H1 (cell line): ENCODE measurements at regions not wholly inside any gene's neighbourhood (a gene's known extent, or its start where the extent isn't known, plus 50 kb on each side); places are given as distances from the start of the nearest gene placed in this dataset.

Experiments used
- CTCF ChIA-PET: fragments of 300-600 bp; sonication (Branson Sonifier 250); formaldehyde crosslinking; loops from one replicate; lab custom pipeline; 2021; ENCODE audit not compliant: partially characterized antibody; lab: Charles Lee
- POLR2A ChIA-PET: fragments of 300-600 bp; sonication (Branson Sonifier 250); formaldehyde crosslinking; loops from one replicate; lab custom pipeline; 2021; ENCODE audit warnings: inconsistent platforms; ENCODE audit not compliant: partially characterized antibody; lab: Charles Lee
- DNase-seq, 2 experiments: peaks; one replicate each; pipeline versions ENCODE4 v3.0.0 to v3.0.0-alpha.2; 2010 to 2022; ENCODE audit warnings: low spot score in 2 of 2, low read depth in 1 of 2, mixed read lengths in 1 of 2
- FAIRE-seq: peaks from 2 replicates; lab custom pipeline; 2011; peaks lifted over from hg19 to GRCh38; lab: Jason Lieb, UNC
- H2AFZ ChIP-seq: 2 replicates; pipeline ENCODE4 v1.8.1; 2012; ENCODE audit warnings: low read length, inconsistent platforms
- H2AK5ac ChIP-seq: 2 replicates; pipeline ENCODE4 v1.6.1; 2013; ENCODE audit warnings: low read depth, low read length
- H2BK120ac ChIP-seq: replicated peaks from 2 replicates; pipeline ENCODE3; 2013; ENCODE audit warnings: low read depth, low read length, inconsistent platforms
- H2BK12ac ChIP-seq: 2 replicates; pipeline ENCODE4 v1.6.1; 2013; ENCODE audit warnings: low read depth, low read length
- H2BK15ac ChIP-seq: 2 replicates; pipeline ENCODE4 v1.6.1; 2013; ENCODE audit warnings: low read length
- H2BK20ac ChIP-seq: 2 replicates; pipeline ENCODE4 v1.6.1; 2013; ENCODE audit warnings: low read length
- H2BK5ac ChIP-seq: 2 replicates; pipeline ENCODE4 v1.6.1; 2013; ENCODE audit warnings: low read depth, low read length
- H3K14ac ChIP-seq: 2 replicates; pipeline ENCODE4 v1.6.1; 2013; ENCODE audit warnings: inconsistent platforms; ENCODE audit not compliant: insufficient read length
- H3K18ac ChIP-seq: 2 replicates; pipeline ENCODE4 v1.6.1; 2013; ENCODE audit warnings: low read length; ENCODE audit errors: extremely low read depth
- H3K23ac ChIP-seq: 2 replicates; pipeline ENCODE4 v1.6.1; 2013; ENCODE audit warnings: inconsistent platforms; ENCODE audit not compliant: insufficient read length
- H3K23me2 ChIP-seq: 2 replicates; pipeline ENCODE4 v1.6.1; 2013; ENCODE audit warnings: low read depth, low read length
- H3K27ac ChIP-seq: 2 replicates; pipeline ENCODE4 v1.6.1; 2011; ENCODE audit warnings: low read depth, low read length, inconsistent platforms
- H3K27me3 ChIP-seq, 4 experiments: replicated peaks in 1 of 4; 1 replicate in 1 of 4; 2 replicates in 3 of 4; pipeline versions ENCODE4 v1.6.1 to v1.8.1; 2011 to 2013; ENCODE audit warnings: low read length in 3 of 4, mild to moderate bottlenecking in 3 of 4, inconsistent platforms in 2 of 4, mixed read lengths in 2 of 4, moderate library complexity in 1 of 4; ENCODE audit not compliant: control insufficient read depth in 3 of 4, insufficient read depth in 3 of 4; ENCODE audit errors: extremely low read depth in 1 of 4
- H3K36me3 ChIP-seq, 4 experiments: 2 replicates each; pipeline versions ENCODE4 v1.6.1 to v1.8.1; 2011 to 2013; ENCODE audit warnings: mild to moderate bottlenecking in 4 of 4, low read length in 3 of 4, moderate library complexity in 2 of 4, control low read depth in 1 of 4, inconsistent platforms in 1 of 4; ENCODE audit not compliant: insufficient read depth in 4 of 4, control insufficient read depth in 2 of 4
- H3K4ac ChIP-seq: replicated peaks from 2 replicates; pipeline ENCODE3; 2013; ENCODE audit warnings: low read length, low read depth, mixed read lengths, inconsistent platforms; ENCODE audit not compliant: insufficient read length
- H3K4me1 ChIP-seq, 4 experiments: replicated peaks in 1 of 4; 1 replicate in 1 of 4; 2 replicates in 3 of 4; pipeline versions ENCODE4 v1.6.1 to v1.8.1; 2011 to 2013; ENCODE audit warnings: low read length in 3 of 4, inconsistent platforms in 2 of 4, mixed read lengths in 1 of 4; ENCODE audit not compliant: insufficient read depth in 4 of 4, control insufficient read depth in 3 of 4
- H3K4me2 ChIP-seq, 2 experiments: 2 replicates each; pipeline versions ENCODE4 v1.6.1 to v1.8.1; 2011 to 2013; ENCODE audit warnings: low read depth in 2 of 2, low read length in 2 of 2, control low read depth in 1 of 2, inconsistent platforms in 1 of 2, mild to moderate bottlenecking in 1 of 2; ENCODE audit not compliant: insufficient read depth in 1 of 2
- H3K4me3 ChIP-seq, 4 experiments: fragments of 200-600, 300-600 bp in 1 of 4; sonication (generic), shearing (Covaris generic), sonication (Bioruptor Twin) in 1 of 4; 2 replicates each; pipeline versions ENCODE4 v1.5.1 to v1.8.1; 2011 to 2016; ENCODE audit warnings: low read length in 4 of 4, low read depth in 3 of 4, control low read depth in 2 of 4, inconsistent platforms in 2 of 4, mild to moderate bottlenecking in 2 of 4, mixed read lengths in 1 of 4, moderate library complexity in 1 of 4; ENCODE audit not compliant: insufficient read depth in 2 of 4; ENCODE audit errors: extremely low read depth in 1 of 4
- H3K56ac ChIP-seq: replicated peaks from 2 replicates; pipeline ENCODE3; 2013; ENCODE audit warnings: low read depth, mild to moderate bottlenecking, mixed read lengths, low read length, inconsistent platforms; ENCODE audit not compliant: insufficient read length
- H3K79me1 ChIP-seq: 2 replicates; pipeline ENCODE4 v1.6.1; 2013; ENCODE audit warnings: low read depth, low read length, control low read depth
- H3K79me2 ChIP-seq, 2 experiments: 2 replicates each; pipeline versions ENCODE4 v1.6.1 to v1.8.1; 2012 to 2013; ENCODE audit warnings: low read length in 2 of 2, mild to moderate bottlenecking in 2 of 2, inconsistent platforms in 1 of 2; ENCODE audit not compliant: insufficient read depth in 2 of 2, control insufficient read depth in 1 of 2
- H3K9ac ChIP-seq, 4 experiments: replicated peaks in 1 of 4; 1 replicate in 1 of 4; 2 replicates in 3 of 4; pipeline versions ENCODE4 v1.6.1 to v1.8.1; 2011 to 2013; ENCODE audit warnings: low read depth in 3 of 4, low read length in 3 of 4, control low read depth in 2 of 4, mild to moderate bottlenecking in 2 of 4, moderate library complexity in 2 of 4, inconsistent platforms in 1 of 4; ENCODE audit errors: extremely low read depth in 1 of 4
- H3K9me3 ChIP-seq, 2 experiments: 2 replicates each; pipeline versions ENCODE4 v1.6.1 to v1.8.1; 2012 to 2013; ENCODE audit warnings: mild to moderate bottlenecking in 2 of 2, moderate library complexity in 2 of 2, control low read depth in 1 of 2, inconsistent platforms in 1 of 2, low read depth in 1 of 2, low read length in 1 of 2, mixed read lengths in 1 of 2; ENCODE audit not compliant: insufficient read depth in 2 of 2
- H4K20me1 ChIP-seq, 2 experiments: replicated peaks in 1 of 2; 2 replicates each; pipeline versions ENCODE3 to v1.8.1; 2011 to 2013; ENCODE audit warnings: inconsistent platforms in 2 of 2, low read length in 2 of 2, mild to moderate bottlenecking in 1 of 2; ENCODE audit not compliant: insufficient read depth in 2 of 2, control insufficient read depth in 1 of 2
- H4K5ac ChIP-seq: 2 replicates; pipeline ENCODE4 v1.6.1; 2013; ENCODE audit warnings: low read length, low read depth, mixed read lengths, inconsistent platforms; ENCODE audit not compliant: insufficient read length
- H4K8ac ChIP-seq: 2 replicates; pipeline ENCODE4 v1.8.0; 2013; ENCODE audit warnings: mild to moderate bottlenecking, moderate library complexity, low read length, inconsistent platforms; ENCODE audit not compliant: insufficient read depth; ENCODE audit errors: extremely low read depth
- H4K91ac ChIP-seq: replicated peaks from 2 replicates; pipeline ENCODE3; 2013; ENCODE audit warnings: low read length, mixed read lengths, inconsistent platforms; ENCODE audit not compliant: insufficient read length
- KDM4A ChIP-seq: IDR thresholded peaks from one replicate; pipeline ENCODE4 v1.7.1; 2012; ENCODE audit warnings: low read depth, mild to moderate bottlenecking, moderate library complexity, low read length, inconsistent platforms; ENCODE audit not compliant: severe bottlenecking
- MAFK ChIP-seq: IDR thresholded peaks from 2 replicates; pipeline ENCODE4 v1.6.1; 2012; ENCODE audit warnings: low read depth, mild to moderate bottlenecking, improper control_type of control experiment, low read length
- RFX5 ChIP-seq: IDR thresholded peaks from 2 replicates; pipeline ENCODE4 v1.6.1; 2011; ENCODE audit warnings: low read depth, low read length, improper control_type of control experiment, borderline replicate concordance
- RNF2 ChIP-seq: fragments of 200-900, 300-1000 bp; sonication (generic); IDR thresholded peaks from 2 replicates; pipeline ENCODE4 v1.7.1; 2016; ENCODE audit warnings: borderline replicate concordance, low read depth, mild to moderate bottlenecking, antibody characterized with exemption, low read length; ENCODE audit not compliant: poor library complexity, severe bottlenecking; ENCODE audit errors: missing control alignments
- RXRA ChIP-seq: IDR thresholded peaks from 2 replicates; pipeline ENCODE4 v1.6.1; 2011; ENCODE audit warnings: low read depth, mild to moderate bottlenecking, low read length, moderate library complexity; ENCODE audit not compliant: insufficient read depth
- SAP30 ChIP-seq: fragments of 300-600 bp; sonication (generic); IDR thresholded peaks from 2 replicates; pipeline ENCODE4 v1.7.1; 2012; ENCODE audit warnings: low read length, moderate library complexity, mild to moderate bottlenecking, inconsistent platforms; ENCODE audit not compliant: insufficient read depth, insufficient replicate concordance
- SP2 ChIP-seq: IDR thresholded peaks from 2 replicates; pipeline ENCODE4 v1.6.1; 2012; ENCODE audit warnings: mild to moderate bottlenecking, low read length, inconsistent platforms
- TCF12 ChIP-seq: IDR thresholded peaks from 2 replicates; pipeline ENCODE4 v1.6.1; 2011; ENCODE audit warnings: low read depth, mild to moderate bottlenecking, low read length
- WGBS, 2 experiments: shearing (Covaris generic) in 1 of 2; methylation state at CpG; one replicate each; pipeline versions ENCODE4 v1.1.6 to v1.1.7; 2013 to 2015; ENCODE audit warnings: low lambda C conversion rate in 2 of 2, mixed read lengths in 2 of 2, inconsistent platforms in 1 of 2, low coverage in 1 of 2, missing lambda C conversion rate in 1 of 2; ENCODE audit not compliant: insufficient replicate concordance in 2 of 2, insufficient coverage in 1 of 2, insufficient read length in 1 of 2; ENCODE audit errors: extremely low coverage in 1 of 2, missing lambda C conversion rate in 1 of 2; 5-methylcytosine and 5-hydroxymethylcytosine counted together

- H3K4me1 ChIP-seq, result peaks cover 0 to 11% (median 4%) of the 10 kb centered on the region in 4 experiments; a peak in 5 of 7 replicates
- H2BK5ac ChIP-seq, result no peak overlapping the region
- ChIA-PET CTCF (interaction anchor here (1.8 kb wide), 1 partner anchor 14 kb away, joined by 5 read pairs; no protein-coding TSS in a partner anchor), POLR2A (no interaction called here)
- H3K14ac ChIP-seq, result no peak overlapping the region
- H3K23me2 ChIP-seq, result peaks cover 5% of the 10 kb centered on the region
- FAIRE-seq, result no peak
- no peak overlapping the region for H2AFZ ChIP-seq
- H2BK20ac ChIP-seq, result no peak overlapping the region
- H3K4me3 ChIP-seq, result no peak overlapping the region
- no peak overlapping the region for H4K5ac ChIP-seq
- TF ChIP-seq SP2 (no peak), KDM4A (no peak), TCF12 (no peak), MAFK (no peak), RXRA (no peak), RNF2 (no peak), SAP30 (no peak), RFX5 (no peak)
- H2BK12ac ChIP-seq, result no peak overlapping the region
- H3K23ac ChIP-seq, result no peak overlapping the region
- H4K91ac ChIP-seq, result no peak overlapping the region
- H3K36me3 ChIP-seq, result no peaks in the 10 kb centered on the region
- H3K56ac ChIP-seq, result no peak overlapping the region
- H3K27me3 ChIP-seq, result no peaks in the 10 kb centered on the region; a peak in 2 of 7 replicates
- no peak overlapping the region for H3K27ac ChIP-seq
- H3K9me3 ChIP-seq, result no peaks in the 10 kb centered on the region
- H4K20me1 ChIP-seq, result no peaks in the 10 kb centered on the region
- H3K18ac ChIP-seq, result no peak overlapping the region
- no peak overlapping the region for H2AK5ac ChIP-seq
- H3K9ac ChIP-seq, result no peak overlapping the region
- H4K8ac ChIP-seq, result no peak overlapping the region
- H3K4ac ChIP-seq, result no peak overlapping the region
- WGBS, 2 experiments, result 87% methylated on average over 2 of the region's 2 CpGs; no CpG with 5 or more reads in 1 of the 2 experiments
- no peak overlapping the region for H2BK120ac ChIP-seq
- H2BK15ac ChIP-seq, result no peak overlapping the region
- H3K79me1 ChIP-seq, result no peaks in the 10 kb centered on the region
- peak in 1 of 2 experiments; percentile 10 for DNase-seq
- no peak overlapping the region for H3K4me2 ChIP-seq
- H3K79me2 ChIP-seq, result no peaks in the 10 kb centered on the region
These were observed 55.8 kb upstream of the DGKG start for GRCh38 chr3:186417791-186418190.
